Neuronal stem cell (in vitro differentiated cells): ENCODE measurements at regions not wholly inside any gene's neighbourhood (a gene's known extent, or its start where the extent isn't known, plus 50 kb on each side); places are given as distances from the start of the nearest gene placed in this dataset.

Experiments
- DNase-seq: peaks from one replicate; pipeline ENCODE4 v3.0.0-alpha.2; 2013; ENCODE audit warnings: low spot score
- H2AFZ ChIP-seq: one replicate; pipeline ENCODE4 v1.6.1; 2013; ENCODE audit warnings: mild to moderate bottlenecking, low read length, inconsistent platforms
- H2AK5ac ChIP-seq: 2 replicates; pipeline ENCODE4 v1.6.1; 2013; ENCODE audit warnings: low read depth, mild to moderate bottlenecking, inconsistent platforms, low read length, moderate library complexity, mixed read lengths
- H2BK120ac ChIP-seq: 2 replicates; pipeline ENCODE4 v1.6.1; 2013; ENCODE audit warnings: low read depth, mild to moderate bottlenecking, inconsistent platforms, low read length, moderate library complexity, mixed read lengths
- H2BK12ac ChIP-seq: one replicate; pipeline ENCODE4 v1.6.1; 2013; ENCODE audit warnings: low read length, inconsistent platforms
- H2BK15ac ChIP-seq: 2 replicates; pipeline ENCODE4 v1.6.1; 2013; ENCODE audit warnings: mild to moderate bottlenecking, low read length, inconsistent platforms, mixed read lengths
- H2BK5ac ChIP-seq: one replicate; pipeline ENCODE4 v1.6.1; 2013; ENCODE audit warnings: inconsistent platforms, mild to moderate bottlenecking, low read length, moderate library complexity
- H3K14ac ChIP-seq: one replicate; pipeline ENCODE4 v1.6.1; 2013; ENCODE audit warnings: low read length, inconsistent platforms
- H3K18ac ChIP-seq: 2 replicates; pipeline ENCODE4 v1.6.1; 2013; ENCODE audit warnings: low read length, inconsistent platforms
- H3K23ac ChIP-seq: 2 replicates; pipeline ENCODE4 v1.6.1; 2013; ENCODE audit warnings: low read depth, mild to moderate bottlenecking, mixed read lengths, low read length, inconsistent platforms; ENCODE audit not compliant: poor library complexity
- H3K27ac ChIP-seq: replicated peaks from 3 replicates; pipeline ENCODE4 v1.5.1; 2013; ENCODE audit warnings: low read length, inconsistent platforms
- H3K27me3 ChIP-seq, 3 experiments: 2 replicates each; pipeline ENCODE4 v1.6.1; 2013; ENCODE audit warnings: low read length in 3 of 3, mild to moderate bottlenecking in 2 of 3, inconsistent platforms in 1 of 3, low read depth in 1 of 3, mixed read lengths in 1 of 3, moderate library complexity in 1 of 3; ENCODE audit not compliant: control insufficient read depth in 3 of 3, insufficient read depth in 3 of 3
- H3K36me3 ChIP-seq, 2 donors: replicated peaks in 1 of 2; 2 replicates each; pipeline ENCODE4 v1.6.1; 2013; ENCODE audit warnings: low read length in 2 of 2; ENCODE audit not compliant: control insufficient read depth in 2 of 2, insufficient read depth in 2 of 2
- H3K4ac ChIP-seq: 2 replicates; pipeline ENCODE4 v1.6.1; 2013; ENCODE audit warnings: inconsistent platforms, mild to moderate bottlenecking, low read length, moderate library complexity
- H3K4me1 ChIP-seq, 2 donors: 1 replicate in 1 of 2; 2 replicates in 1 of 2; pipeline ENCODE4 v1.6.1; 2013; ENCODE audit warnings: low read length in 2 of 2, low read depth in 1 of 2; ENCODE audit not compliant: control insufficient read depth in 2 of 2, insufficient read depth in 1 of 2
- H3K4me2 ChIP-seq: one replicate; pipeline ENCODE4 v1.6.1; 2013; ENCODE audit warnings: mild to moderate bottlenecking, low read length, inconsistent platforms; ENCODE audit not compliant: insufficient read depth, poor library complexity, severe bottlenecking
- H3K4me3 ChIP-seq, 2 donors: 2 replicates each; pipeline ENCODE4 v1.5.1; 2013; ENCODE audit warnings: low read length in 2 of 2, mild to moderate bottlenecking in 2 of 2, inconsistent platforms in 1 of 2, moderate library complexity in 1 of 2
- H3K79me1 ChIP-seq: one replicate; pipeline ENCODE4 v1.6.1; 2013; ENCODE audit warnings: low read depth, mild to moderate bottlenecking, inconsistent platforms, low read length, moderate library complexity
- H3K9ac ChIP-seq: one replicate; pipeline ENCODE4 v1.6.1; 2013; ENCODE audit warnings: mild to moderate bottlenecking, low read depth, low read length, inconsistent platforms; ENCODE audit not compliant: poor library complexity
- H3K9me3 ChIP-seq, 2 donors: replicated peaks in 1 of 2; 2 replicates each; pipeline versions ENCODE3 to v1.6.1; 2013; ENCODE audit warnings: low read length in 2 of 2, mild to moderate bottlenecking in 2 of 2, inconsistent platforms in 1 of 2, low read depth in 1 of 2, mixed read lengths in 1 of 2, moderate library complexity in 1 of 2; ENCODE audit not compliant: control insufficient read depth in 2 of 2, insufficient read depth in 1 of 2
- H4K8ac ChIP-seq: one replicate; pipeline ENCODE4 v1.6.1; 2013; ENCODE audit warnings: low read depth, mild to moderate bottlenecking, inconsistent platforms, low read length, moderate library complexity
- H4K91ac ChIP-seq: one replicate; pipeline ENCODE4 v1.6.1; 2013; ENCODE audit warnings: low read length, low read depth, mild to moderate bottlenecking, inconsistent platforms; ENCODE audit not compliant: poor library complexity
- WGBS, 2 donors: extraction: QIAGEN DNeasy Blood & Tissue Kit; methylation state at CpG; one replicate each; pipeline ENCODE4 v1.1.7; 2013; ENCODE audit warnings: missing lambda C conversion rate in 2 of 2, mixed read lengths in 1 of 2; ENCODE audit not compliant: insufficient read length in 2 of 2, insufficient replicate concordance in 1 of 2; ENCODE audit errors: extremely low coverage in 2 of 2; 5-methylcytosine and 5-hydroxymethylcytosine counted together

GRCh38 chr7:25385506-25386136, 157.3 kb upstream of the NPVF start:
- Histone ChIP-seq H3K23ac (no peak overlapping the region), H3K4me3 (no peak overlapping the region), H3K9ac (no peak overlapping the region), H3K27ac (no peak overlapping the region), H3K36me3 (no peaks in the 10 kb centered on the region), H2BK5ac (no peak overlapping the region), H3K27me3 (peaks cover 0 to 17% (median 0%) of the 10 kb centered on the region in 3 experiments), H2BK120ac (no peak overlapping the region), H4K91ac (no peak overlapping the region), H3K18ac (peak overlapping the region; percentile 12), H3K79me1 (no peaks in the 10 kb centered on the region), H4K8ac (no peak overlapping the region), H3K4me1 (peaks cover 0 to 11% of the 10 kb centered on the region in 2 donors), H3K14ac (no peak overlapping the region), H3K4ac (no peak overlapping the region), H3K4me2 (no peak overlapping the region), H2BK12ac (no peak overlapping the region), H2BK15ac (no peak overlapping the region), H2AFZ (no peak overlapping the region), H3K9me3 (no peaks in the 10 kb centered on the region), H2AK5ac (no peak overlapping the region)
- DNase-seq = no peak
- no CpG with 5 or more reads among the region's 10 CpGs for WGBS, 2 donors

- whole genome bisulfite sequencing, 2 donors = no CpG with 5 or more reads among the region's 6 CpGs
- no peaks in the 10 kb centered on the region for H3K79me1 ChIP-seq
- H2BK5ac ChIP-seq = no peak overlapping the region
- no peak overlapping the region for H2BK15ac ChIP-seq
- peaks cover 0 to 17% (median 0%) of the 10 kb centered on the region in 3 experiments for H3K27me3 ChIP-seq
- no peaks in the 10 kb centered on the region for H3K9me3 ChIP-seq
- no peak overlapping the region for H3K18ac ChIP-seq
- H3K4me1 ChIP-seq = peaks cover 0 to 11% of the 10 kb centered on the region in 2 donors
- H2BK120ac ChIP-seq = no peak overlapping the region
- no peak overlapping the region for H3K27ac ChIP-seq
- H3K4me3 ChIP-seq = no peak overlapping the region
- H4K8ac ChIP-seq = no peak overlapping the region
- H4K91ac ChIP-seq = no peak overlapping the region
- no peak overlapping the region for H3K14ac ChIP-seq
- no peaks in the 10 kb centered on the region for H3K36me3 ChIP-seq
- no peak overlapping the region for H2BK12ac ChIP-seq
- no peak for DNase-seq
- H3K23ac ChIP-seq = no peak overlapping the region
- H3K4me2 ChIP-seq = no peak overlapping the region
- no peak overlapping the region for H2AFZ ChIP-seq
- H3K4ac ChIP-seq = no peak overlapping the region
- H3K9ac ChIP-seq = no peak overlapping the region
- H2AK5ac ChIP-seq = no peak overlapping the region
Measured at GRCh38 chr7:25386311-25386744, 158.0 kb upstream of the NPVF start.

GRCh38 chr7:25388681-25389080, 160.4 kb upstream of the NPVF start:
- Histone ChIP-seq H3K4me3 (no peak overlapping the region), H3K18ac (no peak overlapping the region), H3K36me3 (no peaks in the 10 kb centered on the region), H3K9me3 (no peaks in the 10 kb centered on the region), H3K23ac (no peak overlapping the region), H2AFZ (no peak overlapping the region), H2BK120ac (no peak overlapping the region), H3K27me3 (peaks cover 0 to 14% (median 0%) of the 10 kb centered on the region in 3 experiments), H4K91ac (no peak overlapping the region), H3K4me2 (no peak overlapping the region), H2AK5ac (no peak overlapping the region), H2BK12ac (no peak overlapping the region), H4K8ac (no peak overlapping the region), H3K9ac (no peak overlapping the region), H3K27ac (no peak overlapping the region), H3K4me1 (peaks cover 14 to 16% of the 10 kb centered on the region in 2 donors), H2BK5ac (no peak overlapping the region), H3K4ac (no peak overlapping the region), H3K79me1 (no peaks in the 10 kb centered on the region), H2BK15ac (no peak overlapping the region), H3K14ac (no peak overlapping the region)
- WGBS, 2 donors = no CpG with 5 or more reads among the region's 2 CpGs
- no peak for DNase-seq

GRCh38 chr7:25389489-25390106, 161.3 kb upstream of the NPVF start:
- Histone ChIP-seq H2BK120ac (no peak overlapping the region), H2AK5ac (no peak overlapping the region), H4K91ac (no peak overlapping the region), H3K27me3 (peaks cover 0 to 13% (median 0%) of the 10 kb centered on the region in 3 experiments), H3K4ac (no peak overlapping the region), H3K4me2 (no peak overlapping the region), H2BK12ac (no peak overlapping the region), H3K14ac (no peak overlapping the region), H3K23ac (no peak overlapping the region), H3K4me3 (no peak overlapping the region), H3K27ac (no peak overlapping the region), H2BK5ac (no peak overlapping the region), H4K8ac (no peak overlapping the region), H3K9me3 (no peaks in the 10 kb centered on the region), H3K79me1 (no peaks in the 10 kb centered on the region), H2AFZ (no peak overlapping the region), H3K4me1 (peaks cover 14 to 16% of the 10 kb centered on the region in 2 donors), H3K9ac (no peak overlapping the region), H2BK15ac (no peak overlapping the region), H3K36me3 (no peaks in the 10 kb centered on the region), H3K18ac (no peak overlapping the region)
- WGBS, 2 donors = no CpG with 5 or more reads among the region's 8 CpGs
- DNase-seq = peak; percentile 42
